ENCODE measurements at regions not wholly inside any gene's neighbourhood (a gene's known extent, or its start where the extent isn't known, plus 50 kb on each side); places are given as distances from the start of the nearest gene placed in this dataset.
A peak's percentile ranks its signal among the peaks of the same experiment; 100 is the strongest.

DNA sequence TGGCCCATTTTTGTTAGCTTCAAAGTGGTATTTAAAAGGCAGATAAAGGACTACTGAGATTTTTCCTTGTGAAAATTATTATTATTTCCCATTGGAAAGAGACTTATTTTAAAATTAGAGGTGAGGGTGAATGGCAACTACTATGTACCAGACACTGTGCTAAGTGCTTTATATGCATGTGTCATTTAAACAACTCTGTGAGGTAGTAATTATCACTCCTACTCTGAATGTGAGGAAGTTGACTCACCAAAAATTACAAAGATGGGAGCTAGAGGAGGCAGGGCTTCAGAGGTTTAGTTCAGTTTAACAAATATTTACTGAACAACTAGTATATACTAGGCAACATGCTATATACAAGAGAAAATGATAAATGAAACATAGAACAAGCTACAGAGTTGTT, 78.2 kb downstream of the MSL3 start:
- ChIA-PET POLR2A (no interaction called here), CTCF (no interaction called here)
- ATAC-seq: no peak
- no peak for FAIRE-seq
- H3K4me2 ChIP-seq: no peak overlapping the region
- TF ChIP-seq CHD4 (IDR thresholded peaks at IDR 0.05; ENCODE audit: borderline replicate concordance) (no peak), PHF8 (IDR thresholded peaks at IDR 0.05; ENCODE audit: borderline replicate concordance, low read depth) (no peak)
- TF ChIP-seq, protein P1, sequence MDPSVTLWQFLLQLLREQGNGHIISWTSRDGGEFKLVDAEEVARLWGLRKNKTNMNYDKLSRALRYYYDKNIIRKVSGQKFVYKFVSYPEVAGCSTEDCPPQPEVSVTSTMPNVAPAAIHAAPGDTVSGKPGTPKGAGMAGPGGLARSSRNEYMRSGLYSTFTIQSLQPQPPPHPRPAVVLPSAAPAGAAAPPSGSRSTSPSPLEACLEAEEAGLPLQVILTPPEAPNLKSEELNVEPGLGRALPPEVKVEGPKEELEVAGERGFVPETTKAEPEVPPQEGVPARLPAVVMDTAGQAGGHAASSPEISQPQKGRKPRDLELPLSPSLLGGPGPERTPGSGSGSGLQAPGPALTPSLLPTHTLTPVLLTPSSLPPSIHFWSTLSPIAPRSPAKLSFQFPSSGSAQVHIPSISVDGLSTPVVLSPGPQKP (IDR thresholded peaks at IDR 0.05; ENCODE audit: low read depth, low read length): no peak
- no peak overlapping the region for H3K4me3 ChIP-seq
- DNase-seq (ENCODE audit: low read depth in 1 of 2, low spot score in 1 of 2): no peak
- H3K9me3 ChIP-seq: no peaks in the 10 kb centered on the region
- H3K27ac ChIP-seq: no peak overlapping the region
- H3K4me1 ChIP-seq: no peaks in the 10 kb centered on the region

DNA sequence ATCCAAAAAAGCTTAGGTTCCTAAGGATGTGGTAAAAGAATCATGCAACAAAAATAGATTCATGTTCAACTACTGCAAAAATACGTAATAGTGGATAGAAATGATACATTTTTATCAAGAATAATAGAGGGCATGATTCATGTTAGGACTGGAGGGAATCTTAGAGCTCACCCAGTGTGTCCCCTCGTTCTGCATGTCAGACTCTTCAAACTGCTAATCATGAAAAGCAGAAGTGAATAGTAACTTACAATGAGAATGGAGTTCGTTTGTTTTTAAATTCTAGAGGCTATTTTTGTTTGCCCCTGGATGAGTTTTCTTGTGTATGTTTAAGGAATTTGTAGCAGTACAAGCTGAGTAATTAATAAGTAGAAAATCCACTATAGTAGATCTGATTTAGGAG, 79.4 kb downstream of the MSL3 start:
- ATAC-seq (no peak), DNase-seq (ENCODE audit: low read depth in 1 of 2, low spot score in 1 of 2) (no peak), FAIRE-seq (peak; percentile 92)
- no peak overlapping the region for H3K4me2 ChIP-seq
- H3K4me1 ChIP-seq: no peaks in the 10 kb centered on the region
- POLR2A ChIA-PET: no interaction called here
- no peak overlapping the region for H3K4me3 ChIP-seq
- TF ChIP-seq HEYL (CRISPR knock-in tag; IDR thresholded peaks at IDR 0.05): no peak
- TF ChIP-seq RCOR1 (IDR thresholded peaks at IDR 0.05; ENCODE audit: low read depth, low read length): no peak
- TF ChIP-seq, protein P2, sequence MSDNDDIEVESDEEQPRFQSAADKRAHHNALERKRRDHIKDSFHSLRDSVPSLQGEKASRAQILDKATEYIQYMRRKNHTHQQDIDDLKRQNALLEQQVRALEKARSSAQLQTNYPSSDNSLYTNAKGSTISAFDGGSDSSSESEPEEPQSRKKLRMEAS (IDR thresholded peaks at IDR 0.05): no peak
- TF ChIP-seq SREBF2 (IDR thresholded peaks at IDR 0.05): no peak
- WGBS (ENCODE audit: missing lambda C conversion rate): 28% methylated on average over 3 of the region's 3 CpGs
- H3K9me3 ChIP-seq: no peaks in the 10 kb centered on the region
- no peak overlapping the region for H3K27ac ChIP-seq
- CTCF ChIA-PET: interaction anchor here (0.6 kb wide), 1 partner anchor 285 kb away, joined by 4 read pairs; no protein-coding TSS in a partner anchor

DNA sequence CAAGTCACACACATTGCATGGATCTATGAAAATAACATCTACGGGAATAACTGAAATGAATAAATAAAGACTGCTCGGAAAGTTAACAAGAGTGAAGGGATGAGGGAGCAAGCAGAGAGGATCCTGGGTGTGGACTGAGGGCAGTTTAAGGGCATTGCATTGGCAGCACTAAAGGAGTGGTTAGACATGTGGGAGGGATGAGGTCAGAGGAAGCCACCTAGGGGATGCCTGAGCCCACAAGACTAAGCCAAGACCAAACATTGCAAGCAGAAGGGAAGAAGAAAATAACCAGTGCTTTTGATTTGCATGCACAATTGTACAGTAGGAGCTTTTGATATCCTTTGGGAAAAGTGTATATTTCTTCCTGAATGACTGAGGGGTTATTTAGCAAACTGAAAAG, 106.1 kb downstream of the MSL3 start:
- no peak overlapping the region for H3K4me2 ChIP-seq
- H3K9me3 ChIP-seq: no peaks in the 10 kb centered on the region
- DNase-seq (ENCODE audit: low read depth in 1 of 2, low spot score in 1 of 2) (no peak), ATAC-seq (no peak), FAIRE-seq (peak; percentile 63)
- WGBS (ENCODE audit: missing lambda C conversion rate): 85% methylated on average over 2 of the region's 2 CpGs
- H3K4me1 ChIP-seq: no peaks in the 10 kb centered on the region
- ChIA-PET POLR2A (no interaction called here), CTCF (no interaction called here)
- TF ChIP-seq, protein P3, sequence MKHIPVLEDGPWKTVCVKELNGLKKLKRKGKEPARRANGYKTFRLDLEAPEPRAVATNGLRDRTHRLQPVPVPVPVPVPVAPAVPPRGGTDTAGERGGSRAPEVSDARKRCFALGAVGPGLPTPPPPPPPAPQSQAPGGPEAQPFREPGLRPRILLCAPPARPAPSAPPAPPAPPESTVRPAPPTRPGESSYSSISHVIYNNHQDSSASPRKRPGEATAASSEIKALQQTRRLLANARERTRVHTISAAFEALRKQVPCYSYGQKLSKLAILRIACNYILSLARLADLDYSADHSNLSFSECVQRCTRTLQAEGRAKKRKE (CRISPR knock-in tag; IDR thresholded peaks at IDR 0.05; ENCODE audit: low read depth): no peak
- TF ChIP-seq EP300 (IDR thresholded peaks at IDR 0.05) (no peak), JUN (IDR thresholded peaks at IDR 0.05) (no peak), FOSB (CRISPR knock-in tag; IDR thresholded peaks at IDR 0.05) (no peak), NR3C1 (IDR thresholded peaks at IDR 0.05) (no peak), ESRRA (IDR thresholded peaks at IDR 0.05; ENCODE audit: borderline replicate concordance, low read length) (no peak), TP53 (CRISPR knock-in tag; IDR thresholded peaks at IDR 0.05) (no peak), ZFP36 (IDR thresholded peaks at IDR 0.05; ENCODE audit: borderline replicate concordance, partially characterized antibody) (no peak), GATA3 (IDR thresholded peaks at IDR 0.05; ENCODE audit: borderline replicate concordance) (no peak), MAFK (IDR thresholded peaks at IDR 0.05; ENCODE audit: partially characterized antibody) (no peak), JUNB (IDR thresholded peaks at IDR 0.05) (no peak), POLR2AphosphoS2 (conservative IDR thresholded peaks at IDR 0.05; ENCODE audit: low read length) (no peak), FOSL2 (IDR thresholded peaks at IDR 0.05) (no peak), FOSL2 (CRISPR knock-in tag; IDR thresholded peaks at IDR 0.05) (no peak), ZC3H11A (IDR thresholded peaks at IDR 0.05) (no peak)
- TF ChIP-seq, protein P4, sequence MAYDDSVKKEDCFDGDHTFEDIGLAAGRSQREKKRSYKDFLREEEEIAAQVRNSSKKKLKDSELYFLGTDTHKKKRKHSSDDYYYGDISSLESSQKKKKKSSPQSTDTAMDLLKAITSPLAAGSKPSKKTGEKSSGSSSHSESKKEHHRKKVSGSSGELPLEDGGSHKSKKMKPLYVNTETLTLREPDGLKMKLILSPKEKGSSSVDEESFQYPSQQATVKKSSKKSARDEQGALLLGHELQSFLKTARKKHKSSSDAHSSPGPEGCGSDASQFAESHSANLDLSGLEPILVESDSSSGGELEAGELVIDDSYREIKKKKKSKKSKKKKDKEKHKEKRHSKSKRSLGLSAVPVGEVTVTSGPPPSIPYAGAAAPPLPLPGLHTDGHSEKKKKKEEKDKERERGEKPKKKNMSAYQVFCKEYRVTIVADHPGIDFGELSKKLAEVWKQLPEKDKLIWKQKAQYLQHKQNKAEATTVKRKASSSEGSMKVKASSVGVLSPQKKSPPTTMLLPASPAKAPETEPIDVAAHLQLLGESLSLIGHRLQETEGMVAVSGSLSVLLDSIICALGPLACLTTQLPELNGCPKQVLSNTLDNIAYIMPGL (CRISPR knock-in tag; IDR thresholded peaks at IDR 0.05; ENCODE audit: borderline replicate concordance): no peak
- TF ChIP-seq, protein P5, sequence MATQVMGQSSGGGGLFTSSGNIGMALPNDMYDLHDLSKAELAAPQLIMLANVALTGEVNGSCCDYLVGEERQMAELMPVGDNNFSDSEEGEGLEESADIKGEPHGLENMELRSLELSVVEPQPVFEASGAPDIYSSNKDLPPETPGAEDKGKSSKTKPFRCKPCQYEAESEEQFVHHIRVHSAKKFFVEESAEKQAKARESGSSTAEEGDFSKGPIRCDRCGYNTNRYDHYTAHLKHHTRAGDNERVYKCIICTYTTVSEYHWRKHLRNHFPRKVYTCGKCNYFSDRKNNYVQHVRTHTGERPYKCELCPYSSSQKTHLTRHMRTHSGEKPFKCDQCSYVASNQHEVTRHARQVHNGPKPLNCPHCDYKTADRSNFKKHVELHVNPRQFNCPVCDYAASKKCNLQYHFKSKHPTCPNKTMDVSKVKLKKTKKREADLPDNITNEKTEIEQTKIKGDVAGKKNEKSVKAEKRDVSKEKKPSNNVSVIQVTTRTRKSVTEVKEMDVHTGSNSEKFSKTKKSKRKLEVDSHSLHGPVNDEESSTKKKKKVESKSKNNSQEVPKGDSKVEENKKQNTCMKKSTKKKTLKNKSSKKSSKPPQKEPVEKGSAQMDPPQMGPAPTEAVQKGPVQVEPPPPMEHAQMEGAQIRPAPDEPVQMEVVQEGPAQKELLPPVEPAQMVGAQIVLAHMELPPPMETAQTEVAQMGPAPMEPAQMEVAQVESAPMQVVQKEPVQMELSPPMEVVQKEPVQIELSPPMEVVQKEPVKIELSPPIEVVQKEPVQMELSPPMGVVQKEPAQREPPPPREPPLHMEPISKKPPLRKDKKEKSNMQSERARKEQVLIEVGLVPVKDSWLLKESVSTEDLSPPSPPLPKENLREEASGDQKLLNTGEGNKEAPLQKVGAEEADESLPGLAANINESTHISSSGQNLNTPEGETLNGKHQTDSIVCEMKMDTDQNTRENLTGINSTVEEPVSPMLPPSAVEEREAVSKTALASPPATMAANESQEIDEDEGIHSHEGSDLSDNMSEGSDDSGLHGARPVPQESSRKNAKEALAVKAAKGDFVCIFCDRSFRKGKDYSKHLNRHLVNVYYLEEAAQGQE (IDR thresholded peaks at IDR 0.05): no peak
- TF ChIP-seq, protein P6, sequence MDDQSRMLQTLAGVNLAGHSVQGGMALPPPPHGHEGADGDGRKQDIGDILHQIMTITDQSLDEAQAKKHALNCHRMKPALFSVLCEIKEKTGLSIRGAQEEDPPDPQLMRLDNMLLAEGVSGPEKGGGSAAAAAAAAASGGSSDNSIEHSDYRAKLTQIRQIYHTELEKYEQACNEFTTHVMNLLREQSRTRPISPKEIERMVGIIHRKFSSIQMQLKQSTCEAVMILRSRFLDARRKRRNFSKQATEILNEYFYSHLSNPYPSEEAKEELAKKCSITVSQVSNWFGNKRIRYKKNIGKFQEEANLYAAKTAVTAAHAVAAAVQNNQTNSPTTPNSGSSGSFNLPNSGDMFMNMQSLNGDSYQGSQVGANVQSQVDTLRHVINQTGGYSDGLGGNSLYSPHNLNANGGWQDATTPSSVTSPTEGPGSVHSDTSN (IDR thresholded peaks at IDR 0.05): no peak
- TF ChIP-seq, protein P7, sequence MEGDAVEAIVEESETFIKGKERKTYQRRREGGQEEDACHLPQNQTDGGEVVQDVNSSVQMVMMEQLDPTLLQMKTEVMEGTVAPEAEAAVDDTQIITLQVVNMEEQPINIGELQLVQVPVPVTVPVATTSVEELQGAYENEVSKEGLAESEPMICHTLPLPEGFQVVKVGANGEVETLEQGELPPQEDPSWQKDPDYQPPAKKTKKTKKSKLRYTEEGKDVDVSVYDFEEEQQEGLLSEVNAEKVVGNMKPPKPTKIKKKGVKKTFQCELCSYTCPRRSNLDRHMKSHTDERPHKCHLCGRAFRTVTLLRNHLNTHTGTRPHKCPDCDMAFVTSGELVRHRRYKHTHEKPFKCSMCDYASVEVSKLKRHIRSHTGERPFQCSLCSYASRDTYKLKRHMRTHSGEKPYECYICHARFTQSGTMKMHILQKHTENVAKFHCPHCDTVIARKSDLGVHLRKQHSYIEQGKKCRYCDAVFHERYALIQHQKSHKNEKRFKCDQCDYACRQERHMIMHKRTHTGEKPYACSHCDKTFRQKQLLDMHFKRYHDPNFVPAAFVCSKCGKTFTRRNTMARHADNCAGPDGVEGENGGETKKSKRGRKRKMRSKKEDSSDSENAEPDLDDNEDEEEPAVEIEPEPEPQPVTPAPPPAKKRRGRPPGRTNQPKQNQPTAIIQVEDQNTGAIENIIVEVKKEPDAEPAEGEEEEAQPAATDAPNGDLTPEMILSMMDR (IDR thresholded peaks at IDR 0.05): no peak
- no peak overlapping the region for H3K27ac ChIP-seq
- no peak overlapping the region for H3K4me3 ChIP-seq

Data from A549 (cell line).